ENCODE measurements at regions not wholly inside any gene's neighbourhood (a gene's known extent, or its start where the extent isn't known, plus 50 kb on each side); places are given as distances from the start of the nearest gene placed in this dataset.

DNA sequence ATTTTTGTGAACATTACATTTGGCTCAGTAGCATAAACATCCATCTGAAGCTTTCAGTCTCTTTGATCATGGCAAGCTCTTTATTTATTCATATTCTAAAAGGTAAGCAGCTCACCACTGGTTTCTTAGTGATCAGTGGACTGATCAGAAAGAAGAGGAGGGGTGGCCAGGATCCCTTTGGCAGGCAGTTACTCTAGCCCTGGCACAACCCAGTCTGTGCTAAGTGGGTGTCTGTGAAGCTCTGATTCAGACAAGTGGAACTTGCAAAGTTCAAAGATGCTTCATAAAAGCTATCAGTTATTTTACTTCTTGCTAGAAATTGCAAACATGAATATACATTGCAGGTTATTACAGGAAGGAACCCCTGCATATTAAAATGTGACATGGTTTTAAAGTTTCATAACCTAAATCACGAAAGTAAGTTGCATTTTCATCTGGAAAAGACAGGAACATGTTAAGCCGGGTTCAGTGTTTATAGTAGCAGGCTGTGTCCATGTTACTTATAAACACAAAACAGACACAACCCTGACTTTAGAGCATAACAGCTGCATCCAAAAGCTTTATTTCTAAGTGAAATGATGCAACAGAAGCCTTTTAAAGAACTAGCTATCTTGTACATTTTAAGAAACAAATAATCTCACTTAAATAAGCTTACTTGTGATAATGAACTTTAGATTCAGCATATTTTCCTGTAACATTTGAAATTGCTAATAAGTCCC lies 785.3 kb downstream of the MCTP2 start:
- H3K9me3 ChIP-seq (ENCODE audit: severe bottlenecking), result no peaks in the 10 kb centered on the region
- no peak overlapping the region for H3K4me3 ChIP-seq (ENCODE audit: severe bottlenecking)
- TF ChIP-seq, protein P1, sequence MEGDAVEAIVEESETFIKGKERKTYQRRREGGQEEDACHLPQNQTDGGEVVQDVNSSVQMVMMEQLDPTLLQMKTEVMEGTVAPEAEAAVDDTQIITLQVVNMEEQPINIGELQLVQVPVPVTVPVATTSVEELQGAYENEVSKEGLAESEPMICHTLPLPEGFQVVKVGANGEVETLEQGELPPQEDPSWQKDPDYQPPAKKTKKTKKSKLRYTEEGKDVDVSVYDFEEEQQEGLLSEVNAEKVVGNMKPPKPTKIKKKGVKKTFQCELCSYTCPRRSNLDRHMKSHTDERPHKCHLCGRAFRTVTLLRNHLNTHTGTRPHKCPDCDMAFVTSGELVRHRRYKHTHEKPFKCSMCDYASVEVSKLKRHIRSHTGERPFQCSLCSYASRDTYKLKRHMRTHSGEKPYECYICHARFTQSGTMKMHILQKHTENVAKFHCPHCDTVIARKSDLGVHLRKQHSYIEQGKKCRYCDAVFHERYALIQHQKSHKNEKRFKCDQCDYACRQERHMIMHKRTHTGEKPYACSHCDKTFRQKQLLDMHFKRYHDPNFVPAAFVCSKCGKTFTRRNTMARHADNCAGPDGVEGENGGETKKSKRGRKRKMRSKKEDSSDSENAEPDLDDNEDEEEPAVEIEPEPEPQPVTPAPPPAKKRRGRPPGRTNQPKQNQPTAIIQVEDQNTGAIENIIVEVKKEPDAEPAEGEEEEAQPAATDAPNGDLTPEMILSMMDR (IDR thresholded peaks at IDR 0.05; ENCODE audit: poor library complexity, severe bottlenecking), result no peak
- H3K4me1 ChIP-seq (ENCODE audit: insufficient read depth, poor library complexity, severe bottlenecking), result peaks cover 21% of the 10 kb centered on the region
- H3K36me3 ChIP-seq (ENCODE audit: low read depth), result no peaks in the 10 kb centered on the region
- no peak overlapping the region for H3K27ac ChIP-seq (ENCODE audit: poor library complexity, severe bottlenecking)
- DNase-seq (ENCODE audit: low spot score) (no peak), ATAC-seq (ENCODE audit: low read depth) (no peak)
- H3K27me3 ChIP-seq (ENCODE audit: insufficient read depth, poor library complexity, severe bottlenecking), result no peaks in the 10 kb centered on the region

DNA sequence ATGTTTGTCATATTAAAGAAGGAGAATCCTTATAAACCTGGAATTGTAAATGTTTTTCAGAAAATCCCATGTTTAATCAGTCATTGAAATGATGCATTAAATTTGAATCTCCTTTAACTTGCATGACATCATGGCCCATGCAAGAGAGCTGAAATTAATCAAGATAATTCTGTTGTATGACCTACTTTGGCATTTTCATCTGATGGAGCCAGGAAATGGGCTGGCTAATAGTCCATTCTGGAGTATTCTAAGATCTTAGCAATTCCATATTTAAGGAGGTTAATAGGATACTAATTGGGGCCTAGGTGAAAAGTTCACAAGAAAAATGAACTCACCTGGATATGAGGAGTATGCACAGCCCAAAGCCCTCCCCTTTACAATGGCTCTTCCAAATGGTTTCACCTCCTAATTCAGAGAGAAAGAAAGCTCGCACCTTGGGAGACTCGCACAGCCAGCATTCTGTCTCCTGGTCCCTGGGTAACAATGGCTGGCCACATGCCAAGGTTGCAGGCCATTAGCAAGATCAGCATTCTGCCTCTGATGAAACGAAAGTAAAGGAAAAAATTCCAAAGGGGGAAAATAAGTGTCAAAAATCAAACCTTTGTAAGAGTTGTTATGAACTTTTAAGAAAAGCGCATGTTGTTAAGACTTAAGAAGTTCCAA lies 786.4 kb downstream of the MCTP2 start:
- H3K27me3 ChIP-seq (ENCODE audit: insufficient read depth, poor library complexity, severe bottlenecking), result no peaks in the 10 kb centered on the region
- peak overlapping the region; percentile 72 for H3K27ac ChIP-seq (ENCODE audit: poor library complexity, severe bottlenecking)
- TF ChIP-seq, protein P1 (IDR thresholded peaks at IDR 0.05; ENCODE audit: poor library complexity, severe bottlenecking), result no peak
- ATAC-seq (ENCODE audit: low read depth) (no peak), DNase-seq (ENCODE audit: low spot score) (no peak)
- H3K4me1 ChIP-seq (ENCODE audit: insufficient read depth, poor library complexity, severe bottlenecking), result peaks cover 21% of the 10 kb centered on the region
- no peaks in the 10 kb centered on the region for H3K9me3 ChIP-seq (ENCODE audit: severe bottlenecking)
- no peak overlapping the region for H3K4me3 ChIP-seq (ENCODE audit: severe bottlenecking)
- no peaks in the 10 kb centered on the region for H3K36me3 ChIP-seq (ENCODE audit: low read depth)

DNA sequence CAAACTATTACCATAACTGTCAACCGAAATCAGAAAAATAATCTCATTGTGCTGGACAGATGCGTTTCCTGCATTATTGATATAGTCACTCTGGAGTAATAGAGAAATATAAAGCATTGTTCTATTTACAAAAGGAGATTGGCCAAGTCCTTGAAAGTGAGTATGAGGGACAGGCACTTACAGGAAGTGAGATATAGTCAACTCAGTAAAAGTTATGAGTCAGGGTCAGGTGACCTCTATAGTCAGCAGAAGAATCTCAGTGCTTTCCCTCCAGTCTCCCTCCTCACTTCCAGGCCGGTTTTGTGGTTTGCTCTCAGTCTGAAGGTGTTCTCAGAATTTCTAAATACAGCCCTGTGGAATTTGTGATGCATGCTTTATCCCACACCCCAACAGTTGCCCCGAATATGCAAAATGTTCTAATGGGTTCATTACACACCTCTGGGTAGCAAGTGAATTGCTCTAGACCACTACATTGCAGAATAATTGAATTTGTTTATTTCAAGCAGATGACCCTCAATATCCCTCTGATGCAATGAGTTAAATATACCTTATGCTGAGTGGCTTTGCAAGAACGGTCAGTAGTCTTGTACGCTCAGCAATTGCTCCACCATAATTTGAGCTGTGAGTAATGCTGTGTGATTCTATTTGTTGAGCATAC lies 787.7 kb downstream of the MCTP2 start:
- H3K27me3 ChIP-seq (ENCODE audit: insufficient read depth, poor library complexity, severe bottlenecking), result no peaks in the 10 kb centered on the region
- no peaks in the 10 kb centered on the region for H3K36me3 ChIP-seq (ENCODE audit: low read depth)
- peak overlapping the region; percentile 72 for H3K27ac ChIP-seq (ENCODE audit: poor library complexity, severe bottlenecking)
- no peaks in the 10 kb centered on the region for H3K9me3 ChIP-seq (ENCODE audit: severe bottlenecking)
- TF ChIP-seq, protein P1 (IDR thresholded peaks at IDR 0.05; ENCODE audit: poor library complexity, severe bottlenecking), result no peak
- ATAC-seq (ENCODE audit: low read depth), result peak; percentile 98
- no peak overlapping the region for H3K4me3 ChIP-seq (ENCODE audit: severe bottlenecking)
- peaks cover 21% of the 10 kb centered on the region for H3K4me1 ChIP-seq (ENCODE audit: insufficient read depth, poor library complexity, severe bottlenecking)
- peak; percentile 71 for DNase-seq (ENCODE audit: low spot score)

DNA sequence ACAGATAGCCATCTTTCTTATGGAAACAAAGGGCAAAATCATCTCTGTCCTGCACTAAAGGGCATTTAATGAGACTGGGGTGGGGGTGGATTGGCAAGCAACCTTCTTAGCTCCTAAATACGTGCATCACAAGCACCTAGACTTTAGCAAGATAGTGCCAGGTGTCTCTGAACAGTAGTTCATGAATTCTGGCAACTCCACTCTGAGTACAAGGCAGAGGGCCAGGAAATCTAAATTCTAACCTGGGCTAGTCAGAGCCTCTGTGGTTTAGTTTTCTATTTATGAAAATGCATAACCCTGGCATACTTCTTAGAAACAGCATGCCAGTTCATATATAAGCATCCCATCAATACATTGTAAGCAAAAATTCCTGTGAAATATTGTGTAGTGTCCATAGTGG lies 788.5 kb downstream of the MCTP2 start:
- H3K9me3 ChIP-seq (ENCODE audit: severe bottlenecking), result no peaks in the 10 kb centered on the region
- no peak overlapping the region for H3K4me3 ChIP-seq (ENCODE audit: severe bottlenecking)
- H3K36me3 ChIP-seq (ENCODE audit: low read depth), result no peaks in the 10 kb centered on the region
- ATAC-seq (ENCODE audit: low read depth) (no peak), DNase-seq (ENCODE audit: low spot score) (no peak)
- no peaks in the 10 kb centered on the region for H3K27me3 ChIP-seq (ENCODE audit: insufficient read depth, poor library complexity, severe bottlenecking)
- H3K4me1 ChIP-seq (ENCODE audit: insufficient read depth, poor library complexity, severe bottlenecking), result peaks cover 21% of the 10 kb centered on the region
- H3K27ac ChIP-seq (ENCODE audit: poor library complexity, severe bottlenecking), result peak overlapping the region; percentile 72
- TF ChIP-seq, protein P1 (IDR thresholded peaks at IDR 0.05; ENCODE audit: poor library complexity, severe bottlenecking), result no peak
